SK-N-MC (cell line): ENCODE measurements at regions not wholly inside any gene's neighbourhood (a gene's known extent, or its start where the extent isn't known, plus 50 kb on each side); places are given as distances from the start of the nearest gene placed in this dataset.

ENCODE experiments used
- DNase-seq: peaks from one replicate; pipeline ENCODE4 v3.0.0-alpha.2; 2011; ENCODE audit warnings: low read depth, low spot score
- H3K27ac ChIP-seq: fragments of 200-600 bp; sonication (generic); 2 replicates; pipeline ENCODE4 v1.5.1; 2016; ENCODE audit warnings: mixed run types
- H3K36me3 ChIP-seq: fragments of 200-600 bp; sonication (generic); 2 replicates; pipeline ENCODE4 v1.6.1; 2017; ENCODE audit warnings: antibody characterized with exemption, low read length, mixed read lengths; ENCODE audit not compliant: insufficient read depth
- H3K4me3 ChIP-seq: fragments of 200-600 bp; sonication (generic); 2 replicates; pipeline ENCODE4 v1.5.1; 2016
- H3K9ac ChIP-seq: fragments of 200-600 bp; sonication (generic); 2 replicates; pipeline ENCODE4 v1.8.0; 2017; ENCODE audit warnings: mixed run types, mixed read lengths; ENCODE audit not compliant: insufficient read length
- H3K9me3 ChIP-seq: fragments of 200-600 bp; sonication (generic); 2 replicates; pipeline ENCODE4 v1.6.1; 2017; ENCODE audit warnings: low read depth, mild to moderate bottlenecking, antibody characterized with exemption, low read length, moderate library complexity, mixed read lengths
- EZH2 ChIP-seq: fragments of 200-600 bp; sonication (generic); IDR thresholded peaks from one replicate; pipeline ENCODE4 v1.6.1; 2017; ENCODE audit warnings: antibody characterized with exemption
- FOXP2 ChIP-seq: optimal IDR thresholded peaks from 2 replicates; pipeline ENCODE3; 2011; ENCODE audit warnings: mild to moderate bottlenecking, moderate library complexity; ENCODE audit not compliant: insufficient read depth; ENCODE audit errors: extremely low read length, control extremely low read depth
- POLR2AphosphoS5 ChIP-seq: IDR thresholded peaks from 2 replicates; pipeline ENCODE4 v1.6.1; 2012; ENCODE audit warnings: mild to moderate bottlenecking, low read depth, low read length, borderline replicate concordance

- H3K36me3 ChIP-seq = no peaks in the 10 kb centered on the region
- no peak for DNase-seq
- no peak overlapping the region for H3K4me3 ChIP-seq
- no peak overlapping the region for H3K27ac ChIP-seq
- H3K9me3 ChIP-seq = no peaks in the 10 kb centered on the region
- no peak overlapping the region for H3K9ac ChIP-seq
- no peak for TF ChIP-seq FOXP2
- no peak for TF ChIP-seq POLR2AphosphoS5
Measured at GRCh38 chr15:53108319-53108718, 318.2 kb upstream of the ONECUT1 start.

GRCh38 chr15:53107855-53108254 is 317.7 kb upstream of the ONECUT1 start:
- no peak overlapping the region for H3K4me3 ChIP-seq
- no peak overlapping the region for H3K27ac ChIP-seq
- no peaks in the 10 kb centered on the region for H3K9me3 ChIP-seq
- DNase-seq = no peak
- TF ChIP-seq POLR2AphosphoS5 = no peak
- TF ChIP-seq EZH2 = no peak
- no peak for TF ChIP-seq FOXP2
- no peaks in the 10 kb centered on the region for H3K36me3 ChIP-seq
- H3K9ac ChIP-seq = no peak overlapping the region

- DNase-seq = no peak
- Histone ChIP-seq H3K27ac (no peak overlapping the region), H3K9me3 (no peaks in the 10 kb centered on the region), H3K36me3 (no peaks in the 10 kb centered on the region), H3K9ac (no peak overlapping the region), H3K4me3 (no peak overlapping the region)
- no peak for TF ChIP-seq FOXP2
Measured at GRCh38 chr15:53106505-53107286, 316.6 kb upstream of the ONECUT1 start.

GRCh38 chr15:53102483-53102882 is 312.3 kb upstream of the ONECUT1 start:
- no peaks in the 10 kb centered on the region for H3K9me3 ChIP-seq
- H3K9ac ChIP-seq = no peak overlapping the region
- no peak overlapping the region for H3K4me3 ChIP-seq
- H3K36me3 ChIP-seq = no peaks in the 10 kb centered on the region
- no peak for DNase-seq
- no peak overlapping the region for H3K27ac ChIP-seq
- TF ChIP-seq FOXP2 (no peak), EZH2 (no peak), POLR2AphosphoS5 (no peak)

GRCh38 chr15:53080484-53080883 is 290.3 kb upstream of the ONECUT1 start:
- no peak overlapping the region for H3K4me3 ChIP-seq
- H3K27ac ChIP-seq = no peak overlapping the region
- H3K36me3 ChIP-seq = no peaks in the 10 kb centered on the region
- no peak for DNase-seq
- no peak for TF ChIP-seq EZH2
- no peak for TF ChIP-seq POLR2AphosphoS5
- no peak for TF ChIP-seq FOXP2
- no peaks in the 10 kb centered on the region for H3K9me3 ChIP-seq
- H3K9ac ChIP-seq = no peak overlapping the region

GRCh38 chr15:53074221-53074620 is 284.1 kb upstream of the ONECUT1 start:
- H3K27ac ChIP-seq = no peak overlapping the region
- no peak overlapping the region for H3K4me3 ChIP-seq
- no peak for TF ChIP-seq FOXP2
- TF ChIP-seq EZH2 = no peak
- TF ChIP-seq POLR2AphosphoS5 = no peak

GRCh38 chr15:53072077-53072476 is 281.9 kb upstream of the ONECUT1 start:
- H3K4me3 ChIP-seq = no peak overlapping the region
- peak; percentile 16 for DNase-seq
- H3K27ac ChIP-seq = no peak overlapping the region

More at GRCh38 chr15:53074221-53074620, 284.1 kb upstream of the ONECUT1 start:
- Histone ChIP-seq H3K9ac (no peak overlapping the region), H3K36me3 (no peaks in the 10 kb centered on the region), H3K9me3 (no peaks in the 10 kb centered on the region)
- DNase-seq = no peak

GRCh38 chr15:53068636-53069035 is 278.5 kb upstream of the ONECUT1 start:
- Histone ChIP-seq H3K9ac (no peak overlapping the region), H3K4me3 (no peak overlapping the region), H3K27ac (no peak overlapping the region), H3K9me3 (no peaks in the 10 kb centered on the region), H3K36me3 (no peaks in the 10 kb centered on the region)
- DNase-seq = no peak
- no peak for TF ChIP-seq POLR2AphosphoS5
- no peak for TF ChIP-seq FOXP2
- no peak for TF ChIP-seq EZH2

More at GRCh38 chr15:53072077-53072476, 281.9 kb upstream of the ONECUT1 start:
- Histone ChIP-seq H3K36me3 (no peaks in the 10 kb centered on the region), H3K9ac (no peak overlapping the region), H3K9me3 (no peaks in the 10 kb centered on the region)
- TF ChIP-seq EZH2 = no peak
- no peak for TF ChIP-seq POLR2AphosphoS5
- TF ChIP-seq FOXP2 = no peak
